Suprapubic skin (tissue), 4 donors: ENCODE measurements at regions not wholly inside any gene's neighbourhood (a gene's known extent, or its start where the extent isn't known, plus 50 kb on each side); places are given as distances from the start of the nearest gene placed in this dataset.

ENCODE experiments used
- DNase-seq, 2 donors: peaks; one replicate each; pipeline ENCODE4 v3.0.0-alpha.2; 2019; ENCODE audit warnings: low spot score in 2 of 2
- H3K27ac ChIP-seq: fragments of 200-600 bp; sonication (generic); one replicate; pipeline ENCODE4 v1.5.1; 2019
- H3K27me3 ChIP-seq: fragments of 200-600 bp; sonication (generic); one replicate; pipeline ENCODE4 v1.5.1; 2019
- H3K36me3 ChIP-seq: fragments of 200-600 bp; sonication (generic); one replicate; pipeline ENCODE4 v1.5.1; 2019
- H3K4me1 ChIP-seq: fragments of 200-600 bp; sonication (generic); one replicate; pipeline ENCODE4 v1.5.1; 2019
- H3K4me3 ChIP-seq: fragments of 200-600 bp; sonication (generic); one replicate; pipeline ENCODE4 v1.5.1; 2019; ENCODE audit warnings: mild to moderate bottlenecking
- H3K9me3 ChIP-seq: fragments of 200-600 bp; sonication (generic); one replicate; pipeline ENCODE4 v1.5.1; 2019
- EP300 ChIP-seq: sonication (generic); formaldehyde crosslinking; IDR thresholded peaks from one replicate; pipeline ENCODE4 v1.6.1; 2017; ENCODE audit warnings: antibody characterized with exemption
- POLR2A ChIP-seq, 2 donors: fragments of 450-650 bp; IDR thresholded peaks; one replicate each; pipeline ENCODE4 v1.6.1; 2017; ENCODE audit warnings: antibody characterized with exemption in 2 of 2, mild to moderate bottlenecking in 2 of 2, moderate library complexity in 2 of 2
- POLR2AphosphoS5 ChIP-seq, 3 donors: sonication (generic); formaldehyde crosslinking; IDR thresholded peaks; one replicate each; pipeline ENCODE4 v1.6.1; 2017; ENCODE audit warnings: antibody characterized with exemption in 3 of 3
- WGBS: methylation state at CpG from one replicate; pipeline ENCODE4 v1.1.5; 2018; 5-methylcytosine and 5-hydroxymethylcytosine counted together
- TF ChIP-seq, protein P1 (sequence below), 2 donors: fragments of 200-600 bp in 1 of 2; fragments of 450-650 bp in 1 of 2; sonication (generic) in 1 of 2; IDR thresholded peaks; one replicate each; pipeline ENCODE4 v1.5.1; 2016 to 2019; ENCODE audit warnings: antibody characterized with exemption in 2 of 2, mild to moderate bottlenecking in 1 of 2, moderate library complexity in 1 of 2

DNA sequence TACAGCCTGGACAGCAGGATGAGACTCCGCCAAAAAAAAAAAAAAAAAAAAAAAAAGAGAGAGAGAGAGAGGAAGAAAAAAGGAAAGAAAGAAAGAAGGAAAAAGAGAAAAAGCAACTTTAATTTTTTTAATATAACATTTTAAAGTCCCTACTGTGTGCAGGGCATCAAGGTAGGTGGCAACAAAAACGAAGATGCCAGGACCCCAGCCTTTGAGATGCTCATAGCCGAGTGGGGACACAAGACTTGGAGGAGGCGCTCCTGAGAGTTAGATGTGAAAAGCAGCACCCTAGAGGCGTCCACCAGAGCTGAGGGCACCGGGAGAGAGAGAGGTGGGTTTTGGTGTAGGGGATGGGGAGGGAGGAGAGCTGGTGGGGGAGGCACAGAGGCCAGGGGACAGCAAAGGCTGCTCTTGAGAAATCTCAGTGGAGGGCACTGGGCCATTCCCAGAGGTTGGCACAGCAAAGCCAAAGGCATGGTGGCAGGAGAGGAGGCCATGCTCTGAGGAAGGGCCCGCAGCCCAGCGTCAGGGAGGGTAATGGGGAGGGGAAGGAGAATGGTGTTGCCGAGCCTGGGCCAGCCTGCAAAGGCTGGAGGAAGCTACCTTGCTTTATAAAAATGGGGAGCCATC, 135.6 kb downstream of the C9orf50 start:
- TF ChIP-seq, protein P1, sequence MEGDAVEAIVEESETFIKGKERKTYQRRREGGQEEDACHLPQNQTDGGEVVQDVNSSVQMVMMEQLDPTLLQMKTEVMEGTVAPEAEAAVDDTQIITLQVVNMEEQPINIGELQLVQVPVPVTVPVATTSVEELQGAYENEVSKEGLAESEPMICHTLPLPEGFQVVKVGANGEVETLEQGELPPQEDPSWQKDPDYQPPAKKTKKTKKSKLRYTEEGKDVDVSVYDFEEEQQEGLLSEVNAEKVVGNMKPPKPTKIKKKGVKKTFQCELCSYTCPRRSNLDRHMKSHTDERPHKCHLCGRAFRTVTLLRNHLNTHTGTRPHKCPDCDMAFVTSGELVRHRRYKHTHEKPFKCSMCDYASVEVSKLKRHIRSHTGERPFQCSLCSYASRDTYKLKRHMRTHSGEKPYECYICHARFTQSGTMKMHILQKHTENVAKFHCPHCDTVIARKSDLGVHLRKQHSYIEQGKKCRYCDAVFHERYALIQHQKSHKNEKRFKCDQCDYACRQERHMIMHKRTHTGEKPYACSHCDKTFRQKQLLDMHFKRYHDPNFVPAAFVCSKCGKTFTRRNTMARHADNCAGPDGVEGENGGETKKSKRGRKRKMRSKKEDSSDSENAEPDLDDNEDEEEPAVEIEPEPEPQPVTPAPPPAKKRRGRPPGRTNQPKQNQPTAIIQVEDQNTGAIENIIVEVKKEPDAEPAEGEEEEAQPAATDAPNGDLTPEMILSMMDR (IDR thresholded peaks at IDR 0.05), result no peak
- no peak for TF ChIP-seq EP300
- no peak for TF ChIP-seq POLR2A (IDR thresholded peaks at IDR 0.05)
- Histone ChIP-seq H3K27me3 (no peaks in the 10 kb centered on the region), H3K27ac (peak overlapping the region; percentile 98), H3K9me3 (no peaks in the 10 kb centered on the region), H3K4me3 (no peak overlapping the region), H3K4me1 (peaks cover 97% of the 10 kb centered on the region), H3K36me3 (no peaks in the 10 kb centered on the region)
- 68% methylated on average over 9 of the region's 9 CpGs for WGBS
- DNase-seq, result no peak

DNA sequence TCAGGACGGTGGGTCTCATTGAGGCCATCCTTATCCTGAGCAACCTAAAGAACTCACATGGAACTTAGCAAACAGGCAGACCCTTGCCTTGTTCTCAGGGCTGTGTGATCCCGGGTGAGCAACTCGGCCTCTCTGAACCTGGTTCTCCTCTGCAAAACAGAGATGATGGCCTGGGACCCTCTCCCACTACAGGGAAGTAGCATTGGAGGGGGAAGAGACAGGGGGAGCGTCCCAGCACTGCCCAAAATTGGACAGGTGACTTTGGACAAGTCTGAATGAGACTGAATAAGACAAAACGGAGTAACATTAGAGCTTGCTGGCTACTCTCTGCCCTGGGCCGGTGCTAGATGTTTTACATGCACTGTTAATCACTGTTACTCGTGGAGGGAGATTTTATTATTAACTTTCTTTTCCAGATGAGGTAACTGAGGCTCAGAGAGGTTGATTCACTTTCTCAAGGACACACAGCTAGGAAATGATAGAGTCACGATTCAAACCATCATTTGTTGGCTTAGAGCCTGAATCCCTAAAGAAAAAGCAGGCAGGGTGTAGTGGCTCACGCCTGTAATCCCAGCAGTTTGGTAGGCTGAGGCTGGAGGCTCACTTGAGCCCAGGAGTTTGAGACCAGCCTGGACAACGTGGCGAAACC, 136.4 kb downstream of the C9orf50 start:
- no peaks in the 10 kb centered on the region for H3K9me3 ChIP-seq
- no peak for DNase-seq
- peak overlapping the region; percentile 99 for H3K27ac ChIP-seq
- TF ChIP-seq POLR2A (IDR thresholded peaks at IDR 0.05) (no peak), EP300 (no peak), POLR2AphosphoS5 (IDR thresholded peaks at IDR 0.05) (no peak)
- TF ChIP-seq, protein P1 (IDR thresholded peaks at IDR 0.05), result no peak
- no peaks in the 10 kb centered on the region for H3K36me3 ChIP-seq
- H3K4me1 ChIP-seq, result peaks cover 95% of the 10 kb centered on the region
- 59% methylated on average over 11 of the region's 11 CpGs for WGBS
- H3K4me3 ChIP-seq, result peak overlapping the region; percentile 76
- no peaks in the 10 kb centered on the region for H3K27me3 ChIP-seq

DNA sequence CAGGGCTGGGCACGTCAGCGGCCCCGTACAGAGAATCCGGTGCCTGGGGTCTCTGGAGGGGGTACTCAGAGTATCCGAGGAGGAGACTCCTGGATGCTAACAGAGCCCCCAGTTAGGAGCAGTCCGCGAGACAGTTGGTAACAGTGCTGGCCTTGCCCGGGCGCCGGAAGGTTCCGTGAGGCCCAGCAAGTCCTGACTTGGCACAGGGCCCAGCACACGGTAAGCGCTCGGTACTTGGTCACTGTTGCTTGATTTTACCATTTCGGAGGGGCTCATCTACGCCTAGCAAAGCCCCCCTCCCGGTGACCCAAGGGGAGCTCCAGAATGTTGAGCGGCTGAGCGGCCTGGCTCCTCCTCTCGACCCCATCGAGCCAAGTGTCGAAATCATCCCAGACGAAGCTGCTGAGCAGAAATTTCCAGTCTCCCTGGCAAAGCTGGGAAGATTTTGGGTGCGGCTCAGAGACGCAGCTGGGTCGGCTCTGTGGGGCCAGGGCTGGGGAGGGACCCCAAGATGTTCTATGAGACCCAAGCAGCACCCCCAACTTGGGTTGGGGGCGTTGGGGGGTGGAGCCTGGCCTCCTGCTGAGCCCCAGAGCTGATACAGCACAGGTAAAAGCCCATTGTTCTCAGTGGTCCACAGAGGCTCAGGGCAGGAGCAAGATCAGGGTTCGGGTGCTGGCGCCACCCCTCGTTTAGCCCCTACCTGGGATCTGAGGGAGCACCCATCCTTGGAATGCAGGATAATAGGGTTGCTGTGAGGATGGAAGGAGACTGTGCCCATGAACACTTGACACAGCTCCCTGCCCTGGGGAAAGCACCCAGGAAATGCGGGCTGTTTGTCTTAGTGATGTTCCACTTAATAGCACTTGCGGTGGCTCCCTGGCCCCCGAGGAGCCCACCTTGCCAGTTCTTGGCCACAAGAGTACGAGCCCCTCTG, 137.2 kb downstream of the C9orf50 start:
- 11% methylated on average over 3 of the region's 34 CpGs for WGBS
- no peaks in the 10 kb centered on the region for H3K36me3 ChIP-seq
- peak overlapping the region; percentile 99 for H3K27ac ChIP-seq
- peaks cover 88% of the 10 kb centered on the region for H3K4me1 ChIP-seq
- DNase-seq, result peak; percentile 96
- H3K4me3 ChIP-seq, result peak overlapping the region; percentile 76
- TF ChIP-seq EP300 (no peak), POLR2AphosphoS5 (IDR thresholded peaks at IDR 0.05) (peak; percentile 30 to 93 (median 65)), POLR2A (IDR thresholded peaks at IDR 0.05) (peak in 1 of 2 donors; percentile 76)
- TF ChIP-seq, protein P1 (IDR thresholded peaks at IDR 0.05), result no peak
- no peaks in the 10 kb centered on the region for H3K27me3 ChIP-seq
- H3K9me3 ChIP-seq, result no peaks in the 10 kb centered on the region

DNA sequence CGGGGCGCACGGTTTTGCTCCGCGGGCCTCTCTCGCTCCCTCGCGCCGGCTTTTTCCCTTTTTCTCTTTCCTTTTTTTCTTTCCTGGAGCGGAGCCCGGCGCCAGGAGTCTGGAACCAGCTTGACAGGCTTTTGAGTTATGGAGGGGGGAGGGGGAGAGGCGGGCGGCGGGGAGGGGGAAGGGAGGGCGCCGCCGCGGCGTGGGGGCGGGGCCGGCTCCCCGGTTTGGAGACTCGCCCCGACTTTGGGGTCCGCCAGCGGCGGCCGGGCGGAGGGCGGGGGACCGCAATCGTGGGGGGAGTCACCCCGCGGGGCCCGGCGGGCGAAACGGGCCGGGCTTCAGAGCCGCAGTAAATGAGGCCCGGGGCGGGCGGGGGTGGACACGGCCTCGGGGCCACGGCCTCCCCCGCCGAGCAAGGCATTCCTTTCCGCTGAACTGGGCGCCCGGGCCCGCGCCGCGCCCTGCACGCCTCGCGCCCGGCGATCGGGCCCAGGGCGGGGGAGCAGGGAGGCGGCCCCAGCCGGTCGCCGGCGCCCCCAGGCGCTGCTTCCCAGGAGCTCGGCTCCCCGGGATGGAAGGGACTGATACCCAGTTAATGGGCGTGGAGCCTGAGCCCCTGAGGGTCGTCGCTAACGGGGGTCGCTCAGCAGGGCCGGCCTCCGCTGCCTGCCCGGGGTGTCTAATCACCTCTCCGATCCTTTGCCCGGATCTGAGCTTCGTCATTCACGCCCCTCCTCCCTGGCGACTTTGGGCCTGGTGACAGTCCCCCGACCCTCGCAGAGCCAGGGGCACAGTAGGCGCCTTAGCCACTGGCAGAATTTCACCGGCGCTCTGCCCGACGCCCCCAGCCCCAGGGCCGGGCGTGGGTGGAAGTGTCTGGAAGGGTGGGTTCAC, 138.1 kb downstream of the C9orf50 start:
- H3K27me3 ChIP-seq, result no peaks in the 10 kb centered on the region
- DNase-seq, result peak; percentile 92 to 95
- peak overlapping the region; percentile 76 for H3K4me3 ChIP-seq
- H3K36me3 ChIP-seq, result no peaks in the 10 kb centered on the region
- H3K9me3 ChIP-seq, result no peaks in the 10 kb centered on the region
- TF ChIP-seq POLR2AphosphoS5 (IDR thresholded peaks at IDR 0.05), result peak in 1 of 3 donors; percentile 37
- TF ChIP-seq, protein P1 (IDR thresholded peaks at IDR 0.05), result no peak
- TF ChIP-seq POLR2A (IDR thresholded peaks at IDR 0.05), result peak in 1 of 2 donors; percentile 64
- TF ChIP-seq EP300, result no peak
- WGBS, result 2% methylated on average over 24 of the region's 93 CpGs
- peaks cover 78% of the 10 kb centered on the region for H3K4me1 ChIP-seq
- H3K27ac ChIP-seq, result peak overlapping the region; percentile 99
